ENCODE measurements at regions not wholly inside any gene's neighbourhood (a gene's known extent, or its start where the extent isn't known, plus 50 kb on each side); places are given as distances from the start of the nearest gene placed in this dataset.

- H3K36me3 ChIP-seq = no peaks in the 10 kb centered on the region
- 33% methylated on average over 1 of the region's 1 CpG for WGBS
- H3K27me3 ChIP-seq = no peaks in the 10 kb centered on the region
- no peaks in the 10 kb centered on the region for H3K4me1 ChIP-seq
- no peak overlapping the region for H3K27ac ChIP-seq
- H3K4me3 ChIP-seq = no peak overlapping the region
- no peak for DNase-seq (ENCODE audit: low spot score in 2 of 2)
- TF ChIP-seq EP300 (IDR thresholded peaks at IDR 0.05) (no peak), POLR2AphosphoS5 (IDR thresholded peaks at IDR 0.05) (no peak), CTCF (IDR thresholded peaks at IDR 0.05) (no peak), POLR2A (IDR thresholded peaks at IDR 0.05) (no peak)
- H3K9me3 ChIP-seq = no peaks in the 10 kb centered on the region
Measured at GRCh38 chr18:43757273-43757672, 480.0 kb upstream of the SYT4 start.

GRCh38 chr18:43758734-43759133 lies 481.4 kb upstream of the SYT4 start:
- H3K27me3 ChIP-seq = no peaks in the 10 kb centered on the region
- no peak for TF ChIP-seq CTCF (IDR thresholded peaks at IDR 0.05)
- TF ChIP-seq POLR2A (IDR thresholded peaks at IDR 0.05) = no peak
- no peak for TF ChIP-seq EP300 (IDR thresholded peaks at IDR 0.05)
- TF ChIP-seq POLR2AphosphoS5 (IDR thresholded peaks at IDR 0.05) = no peak
- no peaks in the 10 kb centered on the region for H3K9me3 ChIP-seq
- H3K27ac ChIP-seq = no peak overlapping the region
- no peaks in the 10 kb centered on the region for H3K4me1 ChIP-seq
- H3K4me3 ChIP-seq = no peak overlapping the region
- H3K36me3 ChIP-seq = no peaks in the 10 kb centered on the region
- no peak for DNase-seq (ENCODE audit: low spot score in 2 of 2)

DNA sequence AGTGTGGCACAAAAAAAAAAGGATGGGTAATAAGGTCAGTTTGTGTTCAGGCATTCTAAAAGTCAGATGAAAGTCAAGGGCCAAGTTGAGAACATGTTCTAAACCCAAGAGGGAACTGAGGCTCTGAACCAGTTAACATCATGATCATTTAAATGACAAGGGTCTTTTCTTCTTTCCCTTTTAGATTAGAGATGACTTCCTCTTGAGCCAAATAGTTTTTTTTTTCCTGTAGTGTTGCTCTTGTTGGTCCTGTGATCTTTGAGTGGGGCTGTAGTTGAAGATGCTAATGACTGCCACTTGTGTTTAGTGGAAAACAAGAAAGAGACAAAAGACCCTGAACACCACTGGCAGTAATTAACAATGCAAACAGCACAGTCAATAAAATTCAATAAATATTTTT lies 482.7 kb upstream of the SYT4 start:
- Histone ChIP-seq H3K27ac (no peak overlapping the region), H3K4me3 (no peak overlapping the region), H3K9me3 (no peaks in the 10 kb centered on the region), H3K36me3 (no peaks in the 10 kb centered on the region), H3K4me1 (no peaks in the 10 kb centered on the region), H3K27me3 (no peaks in the 10 kb centered on the region)
- no peak for DNase-seq (ENCODE audit: low spot score in 2 of 2)
- no peak for TF ChIP-seq POLR2A (IDR thresholded peaks at IDR 0.05)
- TF ChIP-seq POLR2AphosphoS5 (IDR thresholded peaks at IDR 0.05) = no peak
- no peak for TF ChIP-seq CTCF (IDR thresholded peaks at IDR 0.05)
- no peak for TF ChIP-seq EP300 (IDR thresholded peaks at IDR 0.05)

GRCh38 chr18:43772907-43773306 lies 495.6 kb upstream of the SYT4 start:
- Histone ChIP-seq H3K36me3 (no peaks in the 10 kb centered on the region), H3K27ac (no peak overlapping the region), H3K4me3 (no peak overlapping the region), H3K9me3 (no peaks in the 10 kb centered on the region), H3K4me1 (peaks cover 3% of the 10 kb centered on the region), H3K27me3 (no peaks in the 10 kb centered on the region)
- DNase-seq (ENCODE audit: low spot score in 2 of 2) = no peak
- WGBS = 60% methylated on average over 1 of the region's 1 CpG
- TF ChIP-seq EP300 (IDR thresholded peaks at IDR 0.05) = no peak
- no peak for TF ChIP-seq POLR2A (IDR thresholded peaks at IDR 0.05)

- WGBS = 85% methylated on average over 5 of the region's 5 CpGs
- Histone ChIP-seq H3K4me1 (peaks cover 3% of the 10 kb centered on the region), H3K9me3 (no peaks in the 10 kb centered on the region), H3K4me3 (no peak overlapping the region), H3K27me3 (no peaks in the 10 kb centered on the region), H3K36me3 (no peaks in the 10 kb centered on the region), H3K27ac (no peak overlapping the region)
- no peak for DNase-seq (ENCODE audit: low spot score in 2 of 2)
- no peak for TF ChIP-seq POLR2AphosphoS5 (IDR thresholded peaks at IDR 0.05)
- no peak for TF ChIP-seq CTCF (IDR thresholded peaks at IDR 0.05)
- TF ChIP-seq EP300 (IDR thresholded peaks at IDR 0.05) = no peak
- TF ChIP-seq POLR2A (IDR thresholded peaks at IDR 0.05) = no peak
Measured at GRCh38 chr18:43774497-43774896, 497.2 kb upstream of the SYT4 start.

DNA sequence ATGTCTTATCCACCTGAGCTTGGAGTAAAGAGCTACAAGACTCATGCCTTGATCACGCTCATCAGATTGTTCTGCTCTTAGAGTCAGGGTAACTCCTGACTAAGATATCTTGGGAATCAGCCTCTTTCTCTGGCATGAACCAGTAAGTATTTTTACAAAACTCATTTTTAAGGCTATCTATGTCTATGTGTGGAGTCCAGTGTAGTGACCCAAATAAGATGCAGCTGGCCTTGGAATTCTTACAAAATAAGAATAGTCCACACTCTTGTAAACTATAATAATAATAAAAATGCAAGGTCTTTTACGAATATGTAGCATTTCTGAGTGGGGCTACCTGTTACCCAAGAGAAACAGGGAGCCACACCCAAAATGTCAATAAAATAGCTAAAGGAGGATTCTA lies 498.3 kb upstream of the SYT4 start:
- TF ChIP-seq EP300 (IDR thresholded peaks at IDR 0.05) = no peak
- TF ChIP-seq POLR2A (IDR thresholded peaks at IDR 0.05) = no peak
- no peak for TF ChIP-seq CTCF (IDR thresholded peaks at IDR 0.05)
- no peak for TF ChIP-seq POLR2AphosphoS5 (IDR thresholded peaks at IDR 0.05)
- Histone ChIP-seq H3K4me1 (peaks cover 3% of the 10 kb centered on the region), H3K4me3 (no peak overlapping the region), H3K36me3 (no peaks in the 10 kb centered on the region), H3K27ac (no peak overlapping the region), H3K9me3 (no peaks in the 10 kb centered on the region), H3K27me3 (no peaks in the 10 kb centered on the region)
- DNase-seq (ENCODE audit: low spot score in 2 of 2) = no peak
- 88% methylated on average over 2 of the region's 2 CpGs for WGBS

Data from suprapubic skin (tissue), 4 donors.